ENCODE measurements at regions not wholly inside any gene's neighbourhood (a gene's known extent, or its start where the extent isn't known, plus 50 kb on each side); places are given as distances from the start of the nearest gene placed in this dataset.

- TF ChIP-seq EZH2phosphoT487 (IDR thresholded peaks at IDR 0.05; ENCODE audit: borderline replicate concordance) (no peak), CTCF (conservative IDR thresholded peaks at IDR 0.05; ENCODE audit: low read length) (no peak)
Observed at GRCh38 chr2:8617048-8617447, 64.8 kb upstream of the ID2 start.

Data from Loucy (cell line).